SJCRH30 (cell line): ENCODE measurements at regions not wholly inside any gene's neighbourhood (a gene's known extent, or its start where the extent isn't known, plus 50 kb on each side); places are given as distances from the start of the nearest gene placed in this dataset.

ENCODE experiments used
- DNase-seq, 2 experiments: peaks; one replicate each; pipeline ENCODE4 v3.0.0-alpha.2; 2015 to 2020
- H3K27ac ChIP-seq: fragments of 250-450 bp; sonication (Bioruptor Pico); 2 replicates; pipeline ENCODE4 v1.5.1; 2020; ENCODE audit warnings: mild to moderate bottlenecking, moderate library complexity
- H3K27me3 ChIP-seq: fragments of 250-450 bp; sonication (Bioruptor Pico); 2 replicates; pipeline ENCODE4 v1.5.1; 2020; ENCODE audit warnings: mild to moderate bottlenecking, moderate library complexity
- H3K36me3 ChIP-seq: fragments of 250-450 bp; sonication (Bioruptor Pico); 2 replicates; pipeline ENCODE4 v1.5.1; 2020; ENCODE audit warnings: mild to moderate bottlenecking, moderate library complexity
- H3K4me1 ChIP-seq: fragments of 250-450 bp; sonication (Bioruptor Pico); 2 replicates; pipeline ENCODE4 v1.5.1; 2020; ENCODE audit warnings: mild to moderate bottlenecking, moderate library complexity
- H3K4me3 ChIP-seq: fragments of 250-450 bp; sonication (Bioruptor Pico); 2 replicates; pipeline ENCODE4 v1.5.1; 2020; ENCODE audit warnings: mild to moderate bottlenecking, moderate library complexity
- H3K9me3 ChIP-seq: fragments of 250-450 bp; sonication (Bioruptor Pico); replicated peaks from 2 replicates; pipeline ENCODE4 v1.5.1; 2020; ENCODE audit warnings: mild to moderate bottlenecking, moderate library complexity

DNA sequence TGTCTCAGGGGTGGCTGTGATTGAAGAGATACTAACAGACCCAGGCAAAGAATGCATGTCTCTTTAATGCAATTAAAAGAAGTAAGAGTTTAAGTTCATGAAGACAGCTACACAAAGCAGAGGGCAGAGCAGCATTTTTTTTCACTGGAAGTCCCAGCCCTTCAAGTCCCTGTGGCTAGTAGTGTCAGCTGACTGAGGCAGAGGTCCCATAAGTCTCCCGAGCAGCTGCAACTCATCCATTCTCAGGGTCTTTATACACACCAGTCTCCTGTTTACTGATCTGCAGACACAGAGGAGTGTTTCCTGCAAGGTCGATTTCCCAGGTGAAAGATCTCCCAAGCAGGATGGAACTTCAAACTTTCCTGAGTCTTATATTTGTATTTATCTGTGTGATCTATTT lies 169.4 kb upstream of the GLRA1 start:
- H3K27ac ChIP-seq, result no peak overlapping the region
- DNase-seq, result no peak

DNA sequence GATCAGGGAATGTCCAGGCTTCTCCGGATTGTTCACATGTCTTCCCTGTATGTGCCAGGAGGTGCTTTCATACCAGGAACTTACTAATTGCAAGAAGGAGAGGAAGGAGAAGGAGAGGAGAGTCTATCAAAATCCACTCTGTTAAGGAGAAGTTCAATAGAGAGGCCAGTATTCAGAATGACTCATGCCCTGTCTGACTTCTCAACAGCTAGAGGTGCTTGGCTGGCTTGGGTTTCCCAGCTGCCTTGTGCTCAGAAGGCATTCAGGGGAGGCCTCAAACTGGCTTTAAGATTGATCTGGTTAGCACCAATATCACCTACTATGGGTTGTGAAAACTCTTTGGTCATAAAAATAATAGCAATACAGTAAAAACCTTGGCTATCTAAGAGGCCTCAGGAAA lies 167.9 kb upstream of the GLRA1 start:
- H3K9me3 ChIP-seq, result no peaks in the 10 kb centered on the region
- H3K4me3 ChIP-seq, result no peak overlapping the region
- H3K36me3 ChIP-seq, result no peaks in the 10 kb centered on the region
- no peak overlapping the region for H3K27ac ChIP-seq
- H3K27me3 ChIP-seq, result no peaks in the 10 kb centered on the region
- no peak for DNase-seq
- H3K4me1 ChIP-seq, result no peaks in the 10 kb centered on the region

More for the DNA sequence above, 169.4 kb upstream of the GLRA1 start:
- Histone ChIP-seq H3K4me1 (no peaks in the 10 kb centered on the region), H3K27me3 (no peaks in the 10 kb centered on the region), H3K4me3 (no peak overlapping the region), H3K36me3 (no peaks in the 10 kb centered on the region), H3K9me3 (no peaks in the 10 kb centered on the region)

DNA sequence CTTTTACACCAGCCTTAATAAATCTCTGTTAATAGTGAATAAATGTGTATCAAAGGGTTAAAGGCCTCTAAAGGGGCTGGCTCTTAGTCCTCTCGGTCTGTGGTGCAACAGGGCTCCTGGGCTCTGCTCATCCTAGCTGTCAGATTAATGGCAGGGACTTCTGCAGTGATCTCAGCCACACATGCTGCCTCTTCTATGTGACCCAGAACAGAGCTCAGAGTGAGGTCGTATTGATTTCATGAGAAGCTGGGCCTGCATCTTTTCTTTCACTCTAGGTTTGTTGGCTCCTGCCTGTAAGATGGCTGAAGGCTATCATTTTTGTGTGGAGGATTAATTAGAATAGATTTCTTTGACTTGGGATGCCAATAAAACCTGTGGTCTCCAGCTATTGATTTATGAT lies 165.0 kb upstream of the GLRA1 start:
- Histone ChIP-seq H3K4me3 (no peak overlapping the region), H3K27me3 (no peaks in the 10 kb centered on the region), H3K36me3 (no peaks in the 10 kb centered on the region), H3K4me1 (no peaks in the 10 kb centered on the region), H3K9me3 (no peaks in the 10 kb centered on the region), H3K27ac (no peak overlapping the region)
- DNase-seq, result no peak

DNA sequence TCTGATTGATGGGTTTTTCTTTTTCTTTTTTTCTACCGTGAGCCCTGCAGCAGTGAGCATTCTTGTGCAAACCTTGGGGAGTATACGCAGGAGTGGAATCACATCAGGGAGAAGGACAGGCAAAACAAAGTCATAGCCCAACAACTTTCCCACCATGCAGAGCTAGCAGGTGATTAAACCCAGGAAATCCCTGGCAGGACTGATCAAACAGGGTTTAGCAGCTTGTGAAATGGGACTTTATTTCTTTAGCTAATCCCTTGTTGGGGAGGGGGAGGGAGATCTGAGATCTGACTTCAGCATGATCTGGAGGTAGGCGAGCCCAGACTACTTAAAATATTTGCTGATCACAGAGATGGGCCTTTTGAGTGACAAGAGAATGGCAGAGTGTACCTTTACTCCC lies 162.0 kb upstream of the GLRA1 start:
- Histone ChIP-seq H3K4me1 (no peaks in the 10 kb centered on the region), H3K27ac (no peak overlapping the region), H3K9me3 (no peaks in the 10 kb centered on the region), H3K27me3 (no peaks in the 10 kb centered on the region), H3K4me3 (no peak overlapping the region), H3K36me3 (no peaks in the 10 kb centered on the region)
- DNase-seq, result no peak

DNA sequence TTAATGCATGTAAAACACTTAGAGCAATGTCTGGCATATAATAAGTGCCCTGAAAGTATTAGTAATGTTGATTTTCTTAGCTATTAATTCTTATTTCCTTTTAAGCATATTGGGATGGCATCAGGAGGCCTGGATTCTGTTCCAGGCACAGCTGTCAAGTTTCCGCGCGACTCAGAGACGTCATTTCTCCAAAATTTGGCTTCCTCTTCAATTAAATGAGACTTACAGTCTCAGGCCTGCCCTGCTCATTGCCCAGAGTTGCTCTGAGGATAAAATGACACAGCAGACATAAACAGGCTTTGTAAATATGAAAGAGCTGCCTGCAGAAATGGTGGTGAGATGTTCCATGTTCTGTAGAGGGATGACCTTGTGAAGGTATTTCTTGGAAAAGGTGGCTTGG lies 159.8 kb upstream of the GLRA1 start:
- H3K36me3 ChIP-seq, result no peaks in the 10 kb centered on the region
- H3K4me1 ChIP-seq, result no peaks in the 10 kb centered on the region
- no peaks in the 10 kb centered on the region for H3K9me3 ChIP-seq
- no peak for DNase-seq
- no peak overlapping the region for H3K27ac ChIP-seq
- H3K4me3 ChIP-seq, result no peak overlapping the region
- no peaks in the 10 kb centered on the region for H3K27me3 ChIP-seq

DNA sequence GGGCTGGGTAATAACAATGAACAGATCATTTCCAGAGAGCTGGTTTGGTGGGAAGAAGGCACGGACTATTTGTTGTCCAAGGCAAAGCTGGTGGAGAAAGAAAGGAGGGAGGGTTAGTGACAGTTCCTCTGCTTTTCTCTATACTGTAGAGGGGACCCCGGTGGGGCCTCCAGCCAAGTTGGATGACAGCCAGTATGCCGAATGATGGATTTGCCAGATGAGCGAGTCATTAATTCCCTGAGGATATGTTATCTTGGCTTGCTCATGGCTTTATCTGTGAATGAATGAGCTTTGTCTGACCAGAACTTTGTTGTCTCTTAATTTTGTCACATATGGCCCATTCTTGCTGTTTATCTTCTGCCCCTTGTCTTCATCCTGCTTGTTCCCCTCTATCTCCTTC lies 158.6 kb upstream of the GLRA1 start:
- Histone ChIP-seq H3K27me3 (no peaks in the 10 kb centered on the region), H3K36me3 (no peaks in the 10 kb centered on the region), H3K27ac (no peak overlapping the region), H3K4me1 (no peaks in the 10 kb centered on the region), H3K4me3 (no peak overlapping the region), H3K9me3 (no peaks in the 10 kb centered on the region)
- no peak for DNase-seq

DNA sequence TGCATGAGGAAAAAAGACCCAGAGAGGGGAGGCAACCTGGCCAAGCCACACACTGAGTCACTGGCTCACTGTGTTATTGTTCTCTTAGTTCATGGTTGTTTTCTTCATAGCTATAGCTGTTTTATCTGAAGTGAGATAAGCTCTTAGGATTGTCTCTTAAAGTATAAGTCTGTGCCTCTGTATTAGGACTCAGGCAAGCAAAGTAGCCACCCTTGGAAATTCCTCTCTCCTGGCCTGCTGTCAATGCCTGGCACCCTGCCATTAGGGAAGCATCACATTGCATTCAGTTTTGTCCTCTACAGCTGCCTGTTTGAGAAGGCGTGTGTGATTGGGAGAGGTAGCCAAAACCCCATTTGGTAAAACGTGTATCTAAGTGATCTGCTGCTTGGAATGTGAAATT lies 147.4 kb upstream of the GLRA1 start:
- Histone ChIP-seq H3K9me3 (no peaks in the 10 kb centered on the region), H3K4me1 (no peaks in the 10 kb centered on the region), H3K4me3 (no peak overlapping the region), H3K27me3 (no peaks in the 10 kb centered on the region; the same call in 1 of the 2 replicates), H3K36me3 (no peaks in the 10 kb centered on the region), H3K27ac (no peak overlapping the region)
- DNase-seq, result peak; percentile 7 to 51

DNA sequence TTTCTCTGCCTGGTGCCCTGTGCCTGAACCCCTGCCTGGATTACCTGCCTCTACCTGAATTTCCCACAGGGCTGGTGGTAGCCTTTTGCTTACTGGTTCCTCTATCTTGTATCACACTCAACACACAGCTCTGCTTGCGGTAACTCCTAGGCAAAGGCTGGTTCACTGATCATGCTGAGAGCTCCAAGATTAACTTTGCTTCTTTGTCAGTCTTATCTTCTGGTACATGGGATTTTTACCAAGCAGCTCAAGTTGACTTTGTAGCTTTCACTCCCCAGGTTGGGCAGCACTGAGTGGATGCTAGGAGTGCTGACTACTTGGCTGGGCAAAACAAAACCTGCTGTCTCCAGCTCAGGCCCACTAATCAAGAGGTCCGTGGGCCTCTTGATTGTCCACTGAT lies 145.9 kb upstream of the GLRA1 start:
- DNase-seq, result no peak
- Histone ChIP-seq H3K36me3 (no peaks in the 10 kb centered on the region), H3K27me3 (no peaks in the 10 kb centered on the region; the same call in 1 of the 2 replicates), H3K9me3 (no peaks in the 10 kb centered on the region), H3K4me1 (no peaks in the 10 kb centered on the region), H3K27ac (no peak overlapping the region), H3K4me3 (no peak overlapping the region)

DNA sequence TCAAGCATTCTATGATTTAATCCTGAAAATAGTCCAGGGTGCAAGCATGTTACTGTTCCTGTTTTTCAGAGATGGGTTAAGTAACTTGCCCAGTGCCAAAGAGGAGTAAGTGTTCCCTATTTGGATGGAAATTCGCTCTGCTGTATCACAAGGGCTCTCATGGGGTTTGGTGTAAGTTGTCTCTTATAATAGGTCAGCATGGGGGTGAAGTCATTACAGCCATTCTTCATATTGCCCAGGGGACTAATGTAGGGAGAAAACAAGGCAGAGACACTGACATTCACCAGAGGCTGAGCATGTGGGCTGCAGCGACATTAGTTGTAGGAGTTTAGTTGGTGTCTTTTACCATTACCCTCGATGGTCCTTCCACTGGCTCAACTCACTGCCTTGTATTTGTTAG lies 142.1 kb upstream of the GLRA1 start:
- no peak overlapping the region for H3K4me3 ChIP-seq
- H3K36me3 ChIP-seq, result no peaks in the 10 kb centered on the region
- no peaks in the 10 kb centered on the region for H3K9me3 ChIP-seq
- no peak overlapping the region for H3K27ac ChIP-seq
- DNase-seq, result no peak
- H3K4me1 ChIP-seq, result no peaks in the 10 kb centered on the region
- no peaks in the 10 kb centered on the region for H3K27me3 ChIP-seq

DNA sequence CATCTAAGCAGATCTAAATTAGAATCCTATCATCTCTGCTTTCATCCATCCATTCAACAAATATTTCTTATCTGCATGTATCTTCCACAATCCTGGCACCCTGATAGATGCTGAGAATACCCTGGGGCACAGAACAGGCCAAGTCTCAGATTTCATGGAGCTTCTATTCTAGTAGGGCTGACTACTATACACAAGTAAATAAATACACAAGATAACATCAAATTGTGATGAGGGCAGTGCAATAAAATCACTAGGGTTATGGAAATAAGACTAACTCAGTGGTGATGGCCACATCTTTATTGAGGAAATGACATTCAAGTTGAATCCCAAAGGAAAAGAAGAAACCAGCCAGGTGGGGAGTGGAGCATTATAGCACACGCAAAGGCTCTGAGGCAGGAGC lies 138.4 kb upstream of the GLRA1 start:
- Histone ChIP-seq H3K9me3 (no peaks in the 10 kb centered on the region), H3K36me3 (no peaks in the 10 kb centered on the region), H3K27ac (no peak overlapping the region), H3K4me1 (no peaks in the 10 kb centered on the region), H3K27me3 (no peaks in the 10 kb centered on the region), H3K4me3 (no peak overlapping the region)
- DNase-seq, result no peak

DNA sequence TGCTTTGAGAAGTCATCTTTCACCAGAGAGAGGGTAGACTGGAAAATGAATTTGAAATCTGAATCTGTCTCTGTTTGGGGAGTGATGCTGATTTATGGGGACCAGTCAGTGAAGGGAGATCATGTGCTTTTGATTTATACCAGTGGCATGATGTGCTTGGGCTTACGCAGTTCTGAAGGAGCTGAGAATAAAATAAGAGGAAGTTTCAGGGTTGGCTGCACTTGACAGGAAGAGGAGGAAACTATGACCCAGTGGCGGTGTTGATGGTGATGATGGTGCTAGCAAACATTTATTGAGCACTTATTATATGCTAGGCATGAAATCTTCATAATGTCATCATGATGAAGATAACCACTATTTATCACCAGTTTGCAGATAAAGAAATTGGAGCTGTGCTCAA lies 136.4 kb upstream of the GLRA1 start:
- H3K27me3 ChIP-seq, result no peaks in the 10 kb centered on the region
- no peak for DNase-seq
- H3K4me1 ChIP-seq, result no peaks in the 10 kb centered on the region
- no peak overlapping the region for H3K27ac ChIP-seq
- no peaks in the 10 kb centered on the region for H3K36me3 ChIP-seq
- H3K4me3 ChIP-seq, result no peak overlapping the region
- H3K9me3 ChIP-seq, result no peaks in the 10 kb centered on the region

DNA sequence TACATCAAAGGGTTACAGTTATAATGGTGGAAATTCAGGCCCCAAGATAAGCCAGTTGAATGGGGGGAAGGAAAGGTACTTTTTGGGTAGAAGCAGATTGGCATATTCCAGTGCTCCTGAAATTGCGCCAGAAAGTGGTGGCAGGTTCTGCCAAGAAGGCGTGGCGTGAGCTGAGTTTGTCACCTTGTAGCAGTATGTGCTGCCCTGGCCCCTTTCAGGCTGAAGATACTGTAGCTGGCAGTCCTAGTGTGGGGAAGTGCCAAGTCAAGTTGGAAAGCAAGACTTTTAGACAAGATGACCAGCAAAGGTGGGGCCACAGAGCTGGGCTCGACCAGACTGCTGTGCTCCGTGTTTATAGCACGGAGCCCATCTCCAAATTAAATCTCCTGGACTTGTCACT lies 133.6 kb upstream of the GLRA1 start:
- Histone ChIP-seq H3K36me3 (no peaks in the 10 kb centered on the region), H3K27me3 (no peaks in the 10 kb centered on the region), H3K27ac (no peak overlapping the region), H3K9me3 (no peaks in the 10 kb centered on the region), H3K4me3 (no peak overlapping the region), H3K4me1 (no peaks in the 10 kb centered on the region)
- DNase-seq, result no peak

DNA sequence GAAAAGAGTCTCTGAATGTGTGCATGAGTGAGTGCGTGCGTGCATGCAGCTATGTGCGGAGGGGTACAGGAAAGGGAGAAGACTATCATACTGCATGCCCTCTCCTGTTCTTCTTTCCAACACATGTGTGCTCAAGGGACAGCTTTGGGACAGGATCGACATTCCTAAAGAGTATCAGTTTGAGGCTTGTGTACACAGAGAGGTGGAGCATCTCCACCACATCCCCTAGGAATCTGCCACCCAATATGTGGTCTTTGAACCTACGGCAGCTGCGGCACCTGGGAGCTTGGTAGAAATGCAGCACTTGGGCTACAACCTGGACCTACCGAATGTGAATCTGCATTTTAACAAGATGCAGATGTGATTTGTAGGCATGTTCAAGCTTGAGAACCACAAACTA lies 132.3 kb upstream of the GLRA1 start:
- no peak for DNase-seq
- Histone ChIP-seq H3K4me1 (no peaks in the 10 kb centered on the region), H3K36me3 (no peaks in the 10 kb centered on the region), H3K9me3 (no peaks in the 10 kb centered on the region), H3K4me3 (no peak overlapping the region), H3K27ac (no peak overlapping the region), H3K27me3 (no peaks in the 10 kb centered on the region)

DNA sequence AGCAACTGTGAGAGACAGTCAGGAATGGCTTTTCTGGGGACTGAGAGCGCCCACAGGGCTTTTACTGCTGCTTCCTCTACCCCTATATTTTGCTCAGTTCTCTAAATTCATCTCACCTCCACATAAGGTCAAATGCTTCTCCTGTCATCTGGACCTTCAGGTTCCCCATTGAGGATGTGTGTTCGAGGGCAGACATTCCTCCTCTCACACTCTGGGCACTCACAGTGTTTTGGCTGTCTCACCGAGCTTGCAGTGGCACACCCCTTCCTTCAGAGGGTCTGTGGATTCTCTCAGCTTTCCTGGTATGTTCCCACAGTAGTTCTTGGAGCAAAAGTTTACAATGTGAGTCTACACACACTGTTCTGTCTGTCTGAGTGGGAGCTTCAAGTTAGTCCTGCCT lies 127.8 kb upstream of the GLRA1 start:
- H3K4me1 ChIP-seq, result no peaks in the 10 kb centered on the region
- H3K9me3 ChIP-seq, result no peaks in the 10 kb centered on the region
- no peak for DNase-seq
- H3K36me3 ChIP-seq, result no peaks in the 10 kb centered on the region
- H3K27ac ChIP-seq, result no peak overlapping the region
- no peaks in the 10 kb centered on the region for H3K27me3 ChIP-seq
- H3K4me3 ChIP-seq, result no peak overlapping the region

DNA sequence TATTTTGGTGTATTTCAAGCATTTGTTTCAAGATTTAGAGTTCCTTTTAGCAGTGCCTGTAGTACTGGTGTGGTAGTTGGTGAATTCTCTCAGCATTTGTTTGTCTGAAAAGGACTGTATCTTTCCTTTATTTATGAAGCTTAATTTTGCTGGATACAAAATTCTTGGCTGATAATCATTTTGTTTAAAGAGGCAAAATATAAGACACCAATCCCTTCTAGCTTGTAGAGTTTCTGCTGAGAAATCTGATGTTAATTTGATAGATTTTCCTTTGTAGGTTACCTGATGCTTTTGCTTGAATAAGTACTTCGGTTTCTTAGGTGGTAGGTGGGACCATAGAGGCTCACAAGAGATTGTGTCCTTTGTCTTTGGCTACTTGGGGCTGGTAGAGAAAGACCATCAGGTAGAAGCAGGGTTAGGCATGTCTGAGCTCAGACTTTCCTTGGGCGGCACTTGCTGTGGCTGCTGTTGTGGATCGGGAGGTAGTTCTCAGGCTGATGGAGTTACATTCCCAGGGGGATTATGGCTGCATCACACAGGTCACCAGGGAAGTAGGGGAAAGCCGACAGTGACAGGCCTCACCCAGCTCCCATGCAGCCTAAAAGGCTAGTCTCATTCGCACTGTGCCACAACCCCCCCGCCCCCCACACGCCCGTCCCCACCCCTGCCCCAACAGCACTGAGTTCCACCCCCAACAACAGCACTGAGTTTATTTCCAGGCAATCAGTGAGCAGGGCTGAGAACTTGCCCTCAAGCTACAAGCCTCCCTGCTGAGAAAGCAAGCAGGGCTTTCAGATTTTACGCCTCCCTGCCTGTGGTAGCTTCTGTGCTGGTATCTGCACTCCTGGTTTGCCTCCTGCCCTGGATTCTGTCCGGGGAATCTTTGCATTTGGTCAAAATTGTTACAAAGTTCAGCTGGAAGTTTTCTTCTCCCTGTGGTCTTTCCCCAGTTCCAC lies 127.1 kb upstream of the GLRA1 start:
- Histone ChIP-seq H3K36me3 (no peaks in the 10 kb centered on the region), H3K4me3 (no peak overlapping the region), H3K27ac (no peak overlapping the region), H3K4me1 (no peaks in the 10 kb centered on the region), H3K9me3 (no peaks in the 10 kb centered on the region), H3K27me3 (no peaks in the 10 kb centered on the region)
- peak in 1 of 2 experiments; percentile 4 for DNase-seq

DNA sequence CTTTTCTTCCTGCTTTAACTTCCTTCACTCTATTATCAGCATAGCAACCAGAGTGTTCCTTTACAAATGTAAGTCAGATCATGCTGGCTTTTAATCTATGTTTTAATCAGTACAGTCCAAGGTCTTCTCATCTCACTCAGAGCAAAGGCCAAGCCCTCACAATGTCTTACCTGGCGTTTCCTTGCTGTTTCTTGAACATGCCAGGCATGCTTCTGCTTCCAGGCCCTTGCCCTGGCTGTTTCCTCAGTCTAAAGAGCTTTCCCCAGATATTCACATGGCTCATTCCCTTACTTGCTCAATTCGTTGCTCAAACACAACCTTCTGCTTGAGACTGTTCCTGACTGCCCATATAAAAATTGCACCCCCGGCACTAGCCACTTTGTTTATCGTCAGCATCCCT lies 121.7 kb upstream of the GLRA1 start:
- Histone ChIP-seq H3K4me1 (peaks cover 3% of the 10 kb centered on the region; the same call in 1 of the 2 replicates), H3K9me3 (no peaks in the 10 kb centered on the region), H3K27me3 (no peaks in the 10 kb centered on the region), H3K4me3 (no peak overlapping the region), H3K27ac (no peak overlapping the region), H3K36me3 (no peaks in the 10 kb centered on the region)
- no peak for DNase-seq
